Activated gamma-delta T cell treated with anti-CD3 and anti-CD28 coated beads, Interleukin-2, amount 50 U/mL, for 16 hours (primary cell): ENCODE measurements at regions not wholly inside any gene's neighbourhood (a gene's known extent, or its start where the extent isn't known, plus 50 kb on each side); places are given as distances from the start of the nearest gene placed in this dataset.

Experiments used
- DNase-seq: peaks from one replicate; pipeline ENCODE4 v3.0.0-alpha.2; 2020; ENCODE audit warnings: low read depth

DNA sequence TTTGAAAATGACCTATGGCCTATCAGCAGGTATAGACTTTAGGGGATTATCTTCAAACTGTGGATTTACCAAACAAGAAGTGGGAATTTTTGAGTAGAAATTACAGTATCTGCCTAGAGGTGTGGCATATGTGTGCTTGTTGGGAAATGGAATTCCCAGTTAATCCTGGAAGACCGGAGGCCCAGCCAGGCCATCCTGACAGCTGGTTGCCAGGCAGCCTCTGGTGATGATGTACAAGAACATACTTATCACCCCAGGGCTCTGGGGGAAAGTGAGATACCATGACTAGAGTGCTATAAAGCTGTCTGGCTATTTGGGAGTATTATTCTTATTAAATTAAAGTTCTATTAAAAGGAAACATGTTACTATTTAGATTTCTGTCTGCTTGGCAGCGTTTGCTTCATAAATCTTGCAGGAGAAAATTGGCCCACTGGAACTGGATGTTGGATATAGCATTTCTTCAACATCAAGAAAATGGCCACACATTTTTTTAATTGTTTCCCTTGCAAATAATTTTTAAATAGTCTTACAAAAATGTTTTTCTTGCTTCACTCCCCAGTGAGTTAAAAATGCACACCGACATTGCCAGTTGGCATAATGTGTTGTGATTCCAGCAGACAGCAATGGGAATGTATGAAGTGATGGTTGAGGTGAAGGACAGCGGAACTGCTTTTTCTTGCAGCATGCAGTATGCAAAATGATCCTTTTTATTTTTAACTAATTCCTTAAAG lies 187.8 kb downstream of the MYLK4 start:
- no peak for DNase-seq

GRCh38 chr6:2560917-2561698 lies 189.6 kb downstream of the MYLK4 start:
- DNase-seq: no peak

- no peak for DNase-seq
Observed at GRCh38 chr6:2560140-2560818, 190.4 kb downstream of the MYLK4 start.

- no peak for DNase-seq
Observed at GRCh38 chr6:2558861-2559801, 191.6 kb downstream of the MYLK4 start.

DNA sequence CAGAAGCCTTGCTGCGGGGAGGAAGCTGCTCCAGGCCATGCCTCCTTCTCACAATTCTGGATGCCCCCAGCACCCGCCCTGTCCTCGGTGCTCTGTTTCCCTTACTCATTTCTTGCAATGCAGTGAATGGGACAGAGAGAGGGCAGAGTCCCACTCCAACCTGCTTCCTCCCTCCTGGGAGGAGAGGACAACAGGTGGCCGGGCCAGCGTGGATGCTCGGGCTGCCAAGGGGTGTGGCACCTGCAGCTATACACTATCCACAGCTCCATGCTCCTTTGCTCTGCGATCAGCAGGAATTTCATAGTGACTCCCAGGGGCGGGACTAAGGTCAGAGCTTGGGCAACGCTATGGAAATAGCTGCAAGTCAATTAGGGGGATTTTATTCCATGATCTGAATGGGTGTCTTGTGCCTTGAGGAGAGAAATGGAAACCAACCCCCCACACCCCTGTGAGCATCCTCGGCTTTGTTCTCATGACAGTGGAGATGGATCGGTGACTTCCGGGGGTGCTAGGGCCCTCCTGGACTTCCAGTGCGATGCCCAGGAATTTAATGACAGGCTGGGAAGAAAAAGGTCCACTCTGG lies 192.5 kb downstream of the MYLK4 start:
- no peak for DNase-seq

DNA sequence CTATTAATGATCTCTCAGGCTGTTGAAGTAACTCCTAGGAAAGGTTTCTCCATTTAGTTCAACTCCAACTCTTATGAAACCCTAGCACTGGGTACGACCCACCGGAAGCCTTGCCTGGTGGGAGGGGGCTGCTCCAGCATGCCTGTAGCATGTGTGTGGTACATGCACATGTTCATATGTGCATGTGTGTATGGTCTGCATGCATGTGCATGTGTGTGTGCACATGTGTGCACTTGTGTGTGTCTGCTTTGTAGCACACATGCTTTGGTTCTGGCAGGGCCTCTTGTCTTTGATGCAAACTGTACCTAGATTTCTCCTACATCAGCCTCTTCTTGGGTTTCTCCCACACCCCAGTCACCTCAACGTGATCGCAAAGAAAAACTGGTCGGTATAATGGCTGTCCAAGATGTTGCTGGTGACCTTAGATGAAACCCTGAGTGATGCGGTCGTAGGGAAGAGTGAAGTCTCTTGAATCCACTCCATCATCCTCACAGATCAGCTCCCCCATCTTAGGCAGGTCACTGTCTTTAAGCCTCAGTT lies 193.5 kb downstream of the MYLK4 start:
- no peak for DNase-seq

DNA sequence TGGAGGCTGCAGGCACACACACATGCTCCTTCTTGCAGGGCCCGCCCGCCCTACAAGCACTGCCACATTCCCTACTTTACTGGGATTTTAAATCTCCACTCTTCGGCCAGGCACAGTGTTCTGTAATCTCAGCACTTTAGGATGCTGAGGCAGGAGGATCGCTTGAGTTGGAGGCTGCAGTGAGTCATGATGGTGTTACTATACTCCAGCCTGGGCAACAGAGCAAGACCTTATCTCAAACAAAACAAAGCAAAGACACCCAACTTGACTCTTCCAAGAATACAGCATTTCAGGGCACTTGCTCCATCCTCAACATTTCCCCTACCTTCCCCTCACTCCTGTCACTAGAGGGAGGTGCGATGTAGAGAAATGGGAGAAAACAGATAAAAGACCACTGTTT lies 194.0 kb downstream of the MYLK4 start:
- no peak for DNase-seq

GRCh38 chr6:2554651-2555260 lies 196.0 kb downstream of the MYLK4 start:
- DNase-seq: no peak

DNA sequence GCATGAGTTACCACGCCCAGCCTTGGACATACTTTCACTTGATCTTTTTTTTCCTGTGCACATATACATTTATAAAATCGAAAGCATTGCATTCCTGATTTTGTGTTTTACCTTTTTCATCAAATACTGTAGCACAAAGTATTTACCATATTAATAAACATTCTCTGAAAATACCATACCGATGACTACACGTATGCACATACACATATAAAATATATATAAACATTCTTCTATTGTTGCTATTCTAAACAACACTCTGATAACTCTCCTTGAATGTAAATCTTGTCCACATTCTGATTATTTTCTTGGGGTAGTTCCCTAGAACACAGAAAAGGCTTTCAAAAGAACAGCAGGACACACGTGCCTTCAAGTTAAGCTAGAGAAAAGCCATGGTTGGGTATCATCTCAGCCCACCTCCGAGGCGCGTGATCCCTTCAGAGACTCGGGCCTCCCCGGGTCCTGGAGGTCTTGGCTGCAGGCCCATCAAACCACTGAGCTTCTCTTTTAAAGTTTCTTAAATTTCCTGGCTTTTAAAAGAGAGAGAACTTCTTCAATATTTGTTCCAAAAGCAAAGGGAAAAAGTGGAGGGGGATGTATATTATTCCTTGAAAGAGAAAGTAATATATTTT lies 198.1 kb downstream of the MYLK4 start:
- no peak for DNase-seq

DNA sequence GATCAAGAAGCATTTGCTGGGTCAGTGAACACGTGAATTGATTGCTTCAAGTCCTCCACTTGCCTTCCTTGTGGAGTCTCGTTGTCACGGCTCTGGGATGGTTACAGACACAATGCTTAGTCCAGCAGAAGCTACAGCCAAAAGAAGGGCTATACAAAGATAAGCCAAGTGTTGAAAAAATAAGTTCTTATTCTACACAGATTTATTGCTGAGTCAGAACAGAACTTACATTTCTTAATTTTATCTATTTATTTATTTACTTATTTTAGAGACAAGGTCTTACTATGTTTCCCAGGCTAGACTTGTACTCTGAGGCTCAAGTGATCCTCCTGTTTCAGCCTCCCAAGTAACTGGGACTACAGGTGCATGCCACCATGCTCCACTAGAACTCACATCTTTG lies 199.0 kb downstream of the MYLK4 start:
- DNase-seq: no peak

DNA sequence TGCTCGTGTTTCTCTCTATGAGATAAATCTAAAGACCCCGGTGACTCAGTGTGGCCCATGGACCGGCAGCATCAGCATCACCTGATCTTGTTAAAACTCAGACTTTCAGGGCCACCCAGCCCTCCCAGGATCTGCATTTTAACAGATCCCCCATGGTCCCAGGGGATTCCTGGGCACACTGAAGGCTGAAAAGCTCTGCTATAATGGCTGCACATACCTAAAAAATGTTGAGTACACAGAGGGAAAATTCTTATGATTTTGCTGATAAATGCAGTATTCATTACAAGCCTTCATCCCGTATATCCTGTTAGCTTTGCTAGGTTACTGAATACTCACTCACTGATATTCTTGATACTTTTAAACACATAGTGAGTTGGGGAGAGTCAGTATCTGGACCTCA lies 200.5 kb downstream of the MYLK4 start:
- no peak for DNase-seq

DNA sequence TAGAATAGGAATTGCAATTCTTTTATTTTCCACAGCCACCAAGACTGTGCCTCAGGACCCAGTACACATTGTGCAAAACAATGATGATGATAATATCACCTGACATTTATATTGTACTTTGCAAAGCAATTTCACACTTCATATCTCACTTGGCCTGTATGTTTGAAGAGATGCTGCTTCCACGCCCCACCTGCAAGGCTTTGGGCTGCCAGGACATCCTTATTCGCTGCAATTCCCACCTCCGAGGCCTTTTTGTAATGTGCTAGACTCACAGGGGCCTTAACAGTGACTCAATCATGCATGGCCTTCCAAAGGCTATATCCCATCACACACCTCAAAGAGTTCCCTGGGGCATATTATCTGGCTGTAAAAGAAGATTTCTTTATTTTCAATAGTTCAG lies 200.9 kb downstream of the MYLK4 start:
- no peak for DNase-seq

DNA sequence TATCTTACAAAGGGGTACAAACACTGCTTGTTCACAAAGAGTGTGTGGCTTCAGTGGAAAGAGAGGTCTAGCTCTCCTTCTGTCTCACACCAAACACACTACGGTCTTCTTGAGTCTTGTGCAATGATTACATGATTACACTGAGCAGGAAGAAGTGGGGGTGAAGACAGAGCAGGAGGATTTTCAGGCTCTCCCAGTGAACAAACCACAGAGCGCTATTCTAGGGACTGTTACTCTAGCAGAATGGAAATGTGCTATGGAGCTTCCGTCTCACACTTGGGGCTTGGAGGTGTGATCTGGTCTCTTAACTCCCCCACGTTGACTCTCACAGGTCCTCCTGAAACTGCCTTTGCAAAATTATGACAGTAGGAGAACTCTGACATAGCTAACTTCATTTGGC lies 203.4 kb downstream of the MYLK4 start:
- no peak for DNase-seq

GRCh38 chr6:2546901-2547300 lies 203.8 kb downstream of the MYLK4 start:
- DNase-seq: no peak

- no peak for DNase-seq
Observed at GRCh38 chr6:2545383-2546038, 205.2 kb downstream of the MYLK4 start.

- DNase-seq: no peak
Observed at GRCh38 chr6:2543321-2543720, 207.4 kb downstream of the MYLK4 start.

GRCh38 chr6:2542858-2543218 lies 207.9 kb downstream of the MYLK4 start:
- no peak for DNase-seq

GRCh38 chr6:2542101-2542857 lies 208.4 kb downstream of the MYLK4 start:
- DNase-seq: no peak

- DNase-seq: no peak
Observed at GRCh38 chr6:2536451-2536850, 214.3 kb downstream of the MYLK4 start.
